GM12872 (cell line): ENCODE measurements at regions not wholly inside any gene's neighbourhood (a gene's known extent, or its start where the extent isn't known, plus 50 kb on each side); places are given as distances from the start of the nearest gene placed in this dataset.

Source experiments
- CTCF ChIP-seq: IDR thresholded peaks from 3 replicates; pipeline ENCODE4 v1.5.1; 2011; ENCODE audit warnings: low read depth, mild to moderate bottlenecking, low read length, moderate library complexity; ENCODE audit not compliant: insufficient read depth

DNA sequence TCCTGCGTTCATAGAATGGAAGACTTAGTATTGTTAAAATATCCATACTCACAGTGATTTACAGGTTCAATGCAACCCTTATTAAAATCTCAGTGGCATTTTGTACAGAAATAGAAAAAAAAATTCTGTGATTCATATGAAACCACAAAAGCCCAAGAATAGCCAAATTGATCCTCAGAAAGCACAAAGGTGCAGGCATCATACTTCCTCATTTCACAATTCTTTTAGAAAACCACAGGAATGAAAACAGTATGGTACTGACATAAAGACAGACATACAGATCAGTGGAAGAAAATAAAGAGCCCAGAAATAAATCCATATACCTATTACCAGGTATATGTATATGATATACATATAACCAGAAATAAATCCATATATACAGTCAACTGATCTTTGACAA, 86.8 kb upstream of the MEGF10 start:
- no peak for TF ChIP-seq CTCF

- TF ChIP-seq CTCF: no peak
Measured at GRCh38 chr5:127205147-127205546, 85.4 kb upstream of the MEGF10 start.

DNA sequence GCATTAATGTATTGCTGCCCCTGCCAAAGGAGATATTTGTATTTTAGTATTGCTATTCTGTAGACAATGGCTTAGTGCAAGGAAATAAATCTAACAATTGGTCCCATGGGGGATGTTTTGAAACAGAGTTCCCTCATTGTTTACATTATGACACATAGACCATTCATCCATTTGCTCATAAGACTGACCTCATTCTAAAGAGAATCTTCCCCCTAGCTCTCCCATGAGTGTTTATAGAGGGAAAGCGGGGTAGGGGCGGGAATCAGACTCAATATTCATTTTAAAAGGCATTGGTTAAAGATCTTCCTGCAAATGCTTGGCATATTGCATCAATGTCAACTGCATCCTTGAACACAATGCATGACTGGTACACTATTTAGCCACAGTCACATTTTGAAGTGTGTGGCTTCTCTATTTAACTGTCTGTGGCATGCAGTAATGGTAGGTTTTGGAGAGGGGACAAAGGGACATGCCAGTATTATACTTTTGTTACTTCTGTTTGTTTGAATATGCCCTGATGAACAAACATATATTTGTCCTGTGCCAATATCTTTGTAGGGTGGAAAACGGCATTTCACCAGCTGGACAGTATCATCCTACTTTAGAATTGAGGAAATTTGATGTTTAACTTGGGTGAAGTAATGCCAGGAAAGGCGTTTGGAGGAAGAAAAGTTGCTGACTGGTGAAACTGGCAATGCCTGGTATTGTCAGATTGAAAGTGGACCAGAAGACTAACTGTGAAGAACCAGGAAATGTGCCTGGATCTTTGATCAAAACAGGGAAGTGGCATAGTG, 84.1 kb upstream of the MEGF10 start:
- TF ChIP-seq CTCF: no peak

DNA sequence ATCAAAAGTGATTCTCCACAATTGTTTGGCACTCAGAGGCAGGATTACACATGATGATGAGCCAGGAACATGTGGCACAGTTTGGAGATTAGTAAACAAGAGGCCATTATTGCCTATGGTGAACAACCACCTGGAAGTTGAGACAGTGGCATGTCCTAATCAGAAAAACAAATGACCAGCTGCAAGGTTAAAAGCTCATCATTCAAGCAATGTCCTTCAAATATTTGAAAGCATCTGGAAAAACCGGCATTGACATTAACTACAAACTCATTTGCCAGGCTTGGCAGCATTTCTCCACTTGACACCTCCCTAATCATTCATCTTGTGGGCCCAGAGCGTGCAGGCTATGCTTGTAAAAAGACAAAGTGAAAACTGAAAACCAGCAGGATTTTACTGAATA, 80.6 kb upstream of the MEGF10 start:
- no peak for TF ChIP-seq CTCF

DNA sequence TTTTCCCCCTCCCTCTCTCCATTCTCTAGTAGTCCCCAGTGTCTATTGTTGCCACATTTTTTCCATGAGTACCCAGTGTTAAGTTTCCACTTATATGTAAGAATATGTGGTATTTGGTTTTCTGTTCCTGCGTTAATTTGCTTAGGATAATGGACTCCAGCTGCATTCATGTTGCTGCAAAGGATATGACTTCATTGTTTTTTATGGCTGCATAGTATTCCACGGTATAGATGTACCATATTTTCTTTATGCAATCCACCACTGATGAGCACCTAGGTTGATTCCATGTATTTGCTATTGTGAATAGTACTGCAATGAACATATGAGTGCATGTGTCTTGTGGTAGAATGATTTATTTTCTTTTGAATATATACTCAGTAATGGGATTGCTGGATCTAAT, 77.4 kb upstream of the MEGF10 start:
- TF ChIP-seq CTCF: no peak

DNA sequence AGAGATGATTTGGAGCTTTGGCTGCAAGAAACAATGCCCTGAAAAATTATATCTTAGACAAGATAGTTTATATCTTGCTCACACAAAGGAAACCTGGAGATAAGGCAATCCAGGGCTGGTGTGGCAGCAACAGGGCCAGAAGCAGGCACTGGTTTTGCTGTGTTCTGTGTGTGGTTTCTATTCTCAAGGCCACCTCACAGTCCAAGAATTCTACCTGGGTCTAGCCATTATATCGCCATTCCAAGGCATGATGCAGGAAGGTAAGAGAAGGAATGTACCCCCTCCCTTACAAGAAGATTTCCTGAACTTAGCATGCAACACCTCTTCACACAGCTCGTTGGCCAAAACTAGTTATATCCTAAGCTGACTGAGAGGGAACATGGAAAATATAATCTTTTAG, 74.5 kb upstream of the MEGF10 start:
- no peak for TF ChIP-seq CTCF

GRCh38 chr5:127216898-127217675, 73.5 kb upstream of the MEGF10 start:
- no peak for TF ChIP-seq CTCF
